Activated T-cell treated with anti-CD3 and anti-CD28 coated beads for 48 hours (primary cell): ENCODE measurements at regions not wholly inside any gene's neighbourhood (a gene's known extent, or its start where the extent isn't known, plus 50 kb on each side); places are given as distances from the start of the nearest gene placed in this dataset.
"Not testable (repeated sequence)": the region's sequence is repeated elsewhere in the genome, so short reads cannot be mapped to it uniquely, and the experiment has no call there.

Experiments
- DNase-seq: peaks from one replicate; pipeline ENCODE4 v3.0.0-alpha.2; 2020; ENCODE audit warnings: low read depth

GRCh38 chr10:46202405-46202804 lies 84.4 kb upstream of the ANTXRL start:
- not testable (repeated sequence) for DNase-seq

- DNase-seq = not testable (repeated sequence)
Observed at GRCh38 chr10:46204482-46205102, 82.2 kb upstream of the ANTXRL start.

GRCh38 chr10:46210427-46210826 lies 76.4 kb upstream of the ANTXRL start:
- DNase-seq = not testable (repeated sequence)

GRCh38 chr10:46215426-46215825 lies 71.4 kb upstream of the ANTXRL start:
- DNase-seq = no peak

- DNase-seq = no peak
Observed at GRCh38 chr10:46216003-46216634, 70.7 kb upstream of the ANTXRL start.

- DNase-seq = no peak
Observed at GRCh38 chr10:46216836-46217751, 69.7 kb upstream of the ANTXRL start.

- no peak for DNase-seq
Observed at GRCh38 chr10:46217752-46218453, 68.9 kb upstream of the ANTXRL start.

GRCh38 chr10:46218921-46219320 lies 67.9 kb upstream of the ANTXRL start:
- no peak for DNase-seq

GRCh38 chr10:46219431-46219990 lies 67.3 kb upstream of the ANTXRL start:
- DNase-seq = not testable (repeated sequence)

GRCh38 chr10:46220187-46220586 lies 66.6 kb upstream of the ANTXRL start:
- DNase-seq = no peak

- no peak for DNase-seq
Observed at GRCh38 chr10:46220872-46221538, 65.8 kb upstream of the ANTXRL start.

- no peak for DNase-seq
Observed at GRCh38 chr10:46222364-46222935, 64.3 kb upstream of the ANTXRL start.

- no peak for DNase-seq
Observed at GRCh38 chr10:46223064-46223480, 63.7 kb upstream of the ANTXRL start.

- no peak for DNase-seq
Observed at GRCh38 chr10:46223626-46224413, 63.0 kb upstream of the ANTXRL start.

GRCh38 chr10:46224414-46224682 lies 62.4 kb upstream of the ANTXRL start:
- DNase-seq = no peak

GRCh38 chr10:46225597-46225996 lies 61.2 kb upstream of the ANTXRL start:
- no peak for DNase-seq

GRCh38 chr10:46226232-46226631 lies 60.6 kb upstream of the ANTXRL start:
- DNase-seq = no peak

GRCh38 chr10:46226900-46227558 lies 59.8 kb upstream of the ANTXRL start:
- DNase-seq = no peak

GRCh38 chr10:46227571-46227935 lies 59.2 kb upstream of the ANTXRL start:
- DNase-seq = no peak
